Activated T-cell treated with anti-CD3 and anti-CD28 coated beads, Interleukin-2, amount 50 U/mL, for 24 hours (primary cell): ENCODE measurements at regions not wholly inside any gene's neighbourhood (a gene's known extent, or its start where the extent isn't known, plus 50 kb on each side); places are given as distances from the start of the nearest gene placed in this dataset.

Experiments used
- DNase-seq: peaks from one replicate; pipeline ENCODE4 v3.0.0-alpha.2; 2020
- H3K27ac Mint-ChIP-seq: 2 replicates; pipeline ENCODE4 v1.8.0; 2020; ENCODE audit warnings: mild to moderate bottlenecking, mixed read lengths
- H3K27me3 Mint-ChIP-seq: 2 replicates; pipeline ENCODE4 v1.8.0; 2020; ENCODE audit warnings: mixed read lengths
- H3K36me3 Mint-ChIP-seq: 2 replicates; pipeline ENCODE4 v1.8.0; 2020; ENCODE audit warnings: low read depth, mixed read lengths
- H3K4me1 Mint-ChIP-seq: 2 replicates; pipeline ENCODE4 v1.8.0; 2020; ENCODE audit warnings: low read depth, mixed read lengths
- H3K4me3 Mint-ChIP-seq: 2 replicates; pipeline ENCODE4 v1.8.0; 2020; ENCODE audit warnings: mild to moderate bottlenecking, moderate library complexity, mixed read lengths
- H3K9me3 Mint-ChIP-seq: 2 replicates; pipeline ENCODE4 v1.8.0; 2020; ENCODE audit warnings: mixed read lengths

GRCh38 chr2:104648376-104648775, 205.5 kb upstream of the POU3F3 start:
- no peaks in the 10 kb centered on the region for H3K36me3 Mint-ChIP-seq
- no peaks in the 10 kb centered on the region for H3K9me3 Mint-ChIP-seq
- no peak overlapping the region for H3K27ac Mint-ChIP-seq
- no peak for DNase-seq
- no peak overlapping the region for H3K4me3 Mint-ChIP-seq
- no peaks in the 10 kb centered on the region for H3K27me3 Mint-ChIP-seq
- H3K4me1 Mint-ChIP-seq = no peaks in the 10 kb centered on the region

- no peak overlapping the region for H3K27ac Mint-ChIP-seq
- H3K36me3 Mint-ChIP-seq = no peaks in the 10 kb centered on the region
- H3K4me1 Mint-ChIP-seq = no peaks in the 10 kb centered on the region
- no peaks in the 10 kb centered on the region for H3K9me3 Mint-ChIP-seq
- H3K4me3 Mint-ChIP-seq = no peak overlapping the region
- DNase-seq = no peak
- H3K27me3 Mint-ChIP-seq = peaks cover 2% of the 10 kb centered on the region
Observed at GRCh38 chr2:104649866-104650265, 204.0 kb upstream of the POU3F3 start.

DNA sequence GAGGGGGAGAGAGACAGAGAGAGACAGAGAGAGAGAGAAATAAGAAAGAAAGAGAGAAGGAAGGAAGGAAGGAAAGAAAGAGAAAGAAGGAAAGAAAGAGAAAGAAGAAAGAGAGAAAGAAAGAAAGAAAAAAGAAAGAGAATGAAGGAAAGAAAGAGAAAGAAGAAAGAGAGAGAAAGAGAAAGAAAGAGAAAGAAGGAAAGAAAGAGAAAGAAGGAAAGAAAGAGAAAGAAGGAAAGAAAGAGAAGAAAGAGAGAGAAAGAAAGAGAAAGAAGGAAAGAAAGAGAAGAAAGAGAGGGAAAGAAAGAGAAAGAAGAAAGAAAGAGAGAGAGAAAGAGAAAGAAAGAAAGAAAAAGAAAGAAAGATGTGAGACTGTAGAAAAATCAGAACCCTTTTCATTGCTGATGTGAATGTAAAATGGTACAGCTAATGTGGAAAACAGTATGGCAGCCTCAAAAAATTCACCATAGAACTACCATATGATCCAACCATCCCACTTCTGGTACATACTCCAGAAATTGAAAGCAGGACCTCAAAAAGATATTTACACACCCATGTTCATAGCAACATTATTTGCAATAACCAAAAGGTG, 203.4 kb upstream of the POU3F3 start:
- Mint-ChIP-seq H3K4me1 (no peaks in the 10 kb centered on the region), H3K27me3 (peaks cover 8% of the 10 kb centered on the region), H3K9me3 (no peaks in the 10 kb centered on the region), H3K36me3 (no peaks in the 10 kb centered on the region), H3K27ac (no peak overlapping the region), H3K4me3 (no peak overlapping the region)
- no peak for DNase-seq

GRCh38 chr2:104654811-104655210, 199.1 kb upstream of the POU3F3 start:
- H3K9me3 Mint-ChIP-seq = no peaks in the 10 kb centered on the region
- no peak for DNase-seq
- H3K27me3 Mint-ChIP-seq = peaks cover 40% of the 10 kb centered on the region
- no peak overlapping the region for H3K27ac Mint-ChIP-seq
- no peak overlapping the region for H3K4me3 Mint-ChIP-seq
- H3K36me3 Mint-ChIP-seq = no peaks in the 10 kb centered on the region
- H3K4me1 Mint-ChIP-seq = peaks cover 6% of the 10 kb centered on the region

GRCh38 chr2:104656571-104657163, 197.2 kb upstream of the POU3F3 start:
- Mint-ChIP-seq H3K9me3 (no peaks in the 10 kb centered on the region), H3K4me3 (no peak overlapping the region), H3K27ac (no peak overlapping the region), H3K4me1 (peaks cover 6% of the 10 kb centered on the region), H3K36me3 (no peaks in the 10 kb centered on the region), H3K27me3 (peaks cover 53% of the 10 kb centered on the region)
- DNase-seq = no peak

DNA sequence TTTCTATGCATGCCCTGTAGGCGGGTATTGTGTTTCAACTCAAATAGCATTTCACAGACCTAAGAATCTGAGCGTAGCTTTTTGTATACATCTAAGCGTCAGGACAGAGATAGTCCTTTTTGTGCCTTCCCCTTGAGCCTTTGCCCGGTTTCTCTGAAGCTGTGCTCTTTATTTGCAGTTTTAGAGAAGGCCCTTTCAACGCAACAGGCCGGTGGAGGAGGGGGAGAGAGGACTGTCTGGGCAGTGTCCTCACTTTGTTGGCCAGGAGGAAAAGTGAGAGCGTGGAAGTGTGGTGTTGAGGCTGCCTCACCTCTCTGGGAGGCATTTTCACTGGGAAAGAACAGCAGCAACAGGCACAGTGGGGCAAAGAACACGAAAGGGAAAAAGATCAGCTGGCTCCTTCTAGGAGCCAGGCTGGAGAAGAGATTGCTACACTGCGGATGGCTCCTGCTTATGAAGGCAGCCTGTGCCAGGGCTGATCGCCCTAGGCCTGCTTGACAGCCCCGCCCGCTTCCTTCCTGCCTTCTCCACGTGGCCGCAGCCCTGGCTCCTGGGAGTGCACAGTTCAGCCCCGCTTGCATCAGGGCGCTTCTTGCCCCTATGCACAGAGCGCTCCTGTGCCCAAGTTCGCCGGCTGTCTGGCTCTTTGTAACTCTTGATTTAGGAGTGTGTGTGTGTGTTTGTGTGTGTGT, 195.6 kb upstream of the POU3F3 start:
- no peak for DNase-seq
- Mint-ChIP-seq H3K4me3 (no peak overlapping the region), H3K27me3 (peaks cover 53% of the 10 kb centered on the region), H3K27ac (no peak overlapping the region), H3K4me1 (peaks cover 6% of the 10 kb centered on the region), H3K36me3 (no peaks in the 10 kb centered on the region), H3K9me3 (no peaks in the 10 kb centered on the region)

DNA sequence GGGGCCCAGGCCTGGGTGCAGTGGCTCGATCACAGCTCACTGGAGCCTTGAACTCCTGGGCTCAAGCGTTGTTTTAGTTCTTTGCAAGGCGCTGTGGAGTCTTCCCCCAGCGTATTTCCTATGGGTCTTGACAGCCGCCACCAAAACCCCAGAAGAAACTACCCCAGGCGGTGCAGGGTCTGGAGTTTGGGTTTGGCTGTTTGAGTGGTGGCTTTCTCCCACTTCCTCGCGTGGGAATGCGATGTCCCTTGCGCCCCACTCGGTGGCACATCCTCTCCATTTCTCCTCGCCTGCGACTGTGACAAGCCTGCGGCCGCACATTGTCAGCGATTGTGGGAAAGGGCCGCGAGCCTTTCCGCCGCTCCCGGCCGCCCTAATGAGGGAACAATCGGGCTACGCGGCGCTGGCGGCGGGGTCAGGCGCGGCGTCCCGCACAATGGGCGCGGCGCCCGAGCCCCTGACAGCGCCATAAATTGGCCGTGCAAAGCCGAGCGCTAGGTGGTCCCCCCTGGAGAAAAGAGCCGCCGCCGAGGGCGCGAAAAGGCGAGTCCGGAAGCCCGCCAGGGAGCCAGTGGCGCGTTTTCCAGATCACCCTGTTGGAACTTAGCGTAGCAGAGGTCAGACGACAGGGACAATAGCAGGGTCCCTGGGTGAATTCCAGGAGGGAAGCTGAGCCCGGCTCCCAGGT, 194.9 kb upstream of the POU3F3 start:
- DNase-seq = no peak
- Mint-ChIP-seq H3K4me1 (peaks cover 6% of the 10 kb centered on the region), H3K27me3 (peaks cover 53% of the 10 kb centered on the region), H3K9me3 (no peaks in the 10 kb centered on the region), H3K27ac (no peak overlapping the region), H3K36me3 (no peaks in the 10 kb centered on the region), H3K4me3 (no peak overlapping the region)

GRCh38 chr2:104660991-104661390, 192.9 kb upstream of the POU3F3 start:
- Mint-ChIP-seq H3K36me3 (no peaks in the 10 kb centered on the region), H3K4me1 (peaks cover 6% of the 10 kb centered on the region), H3K4me3 (no peak overlapping the region), H3K27ac (no peak overlapping the region), H3K27me3 (peaks cover 43% of the 10 kb centered on the region), H3K9me3 (no peaks in the 10 kb centered on the region)
- no peak for DNase-seq

GRCh38 chr2:104664672-104665071, 189.2 kb upstream of the POU3F3 start:
- Mint-ChIP-seq H3K4me3 (no peak overlapping the region), H3K36me3 (no peaks in the 10 kb centered on the region), H3K9me3 (no peaks in the 10 kb centered on the region), H3K27ac (no peak overlapping the region), H3K4me1 (no peaks in the 10 kb centered on the region), H3K27me3 (peaks cover 14% of the 10 kb centered on the region)
- no peak for DNase-seq

DNA sequence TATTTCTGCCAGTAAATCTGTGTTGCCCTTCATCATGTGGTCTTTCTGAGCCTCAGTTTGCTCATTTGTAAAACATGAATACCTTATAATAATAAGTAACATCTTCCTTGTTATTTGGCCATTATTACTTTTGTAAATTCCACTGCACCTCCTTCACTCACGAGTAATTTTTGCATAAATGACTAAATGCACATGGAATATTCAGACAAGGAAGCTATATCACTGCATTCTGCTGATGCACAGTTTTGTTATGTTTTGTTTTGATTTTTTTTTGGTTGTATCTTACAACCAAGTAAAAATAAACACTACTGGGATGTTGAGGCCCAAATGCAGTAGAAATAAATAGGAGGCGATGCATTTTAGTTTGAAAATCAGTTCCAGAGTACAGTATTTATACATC, 185.3 kb upstream of the POU3F3 start:
- Mint-ChIP-seq H3K27me3 (no peaks in the 10 kb centered on the region), H3K36me3 (no peaks in the 10 kb centered on the region), H3K9me3 (no peaks in the 10 kb centered on the region)

GRCh38 chr2:104673225-104673624, 180.7 kb upstream of the POU3F3 start:
- Mint-ChIP-seq H3K36me3 (no peaks in the 10 kb centered on the region), H3K27me3 (peaks cover 7% of the 10 kb centered on the region), H3K4me1 (no peaks in the 10 kb centered on the region), H3K27ac (no peak overlapping the region), H3K4me3 (no peak overlapping the region), H3K9me3 (no peaks in the 10 kb centered on the region)
- DNase-seq = no peak

More for the DNA sequence above, 185.3 kb upstream of the POU3F3 start:
- DNase-seq = no peak
- no peak overlapping the region for H3K27ac Mint-ChIP-seq
- no peaks in the 10 kb centered on the region for H3K4me1 Mint-ChIP-seq
- H3K4me3 Mint-ChIP-seq = no peak overlapping the region

GRCh38 chr2:104678181-104678580, 175.7 kb upstream of the POU3F3 start:
- H3K4me3 Mint-ChIP-seq = no peak overlapping the region
- H3K27me3 Mint-ChIP-seq = peaks cover 7% of the 10 kb centered on the region
- no peak overlapping the region for H3K27ac Mint-ChIP-seq
- no peaks in the 10 kb centered on the region for H3K4me1 Mint-ChIP-seq
- DNase-seq = no peak
- no peaks in the 10 kb centered on the region for H3K9me3 Mint-ChIP-seq
- no peaks in the 10 kb centered on the region for H3K36me3 Mint-ChIP-seq

GRCh38 chr2:104685591-104685990, 168.3 kb upstream of the POU3F3 start:
- Mint-ChIP-seq H3K4me1 (no peaks in the 10 kb centered on the region), H3K4me3 (no peak overlapping the region), H3K27ac (no peak overlapping the region), H3K36me3 (no peaks in the 10 kb centered on the region), H3K9me3 (no peaks in the 10 kb centered on the region), H3K27me3 (no peaks in the 10 kb centered on the region)
- no peak for DNase-seq

GRCh38 chr2:104687147-104687546, 166.8 kb upstream of the POU3F3 start:
- DNase-seq = no peak
- H3K27ac Mint-ChIP-seq = no peak overlapping the region
- no peaks in the 10 kb centered on the region for H3K36me3 Mint-ChIP-seq
- H3K4me3 Mint-ChIP-seq = no peak overlapping the region
- H3K27me3 Mint-ChIP-seq = no peaks in the 10 kb centered on the region
- H3K9me3 Mint-ChIP-seq = no peaks in the 10 kb centered on the region
- H3K4me1 Mint-ChIP-seq = no peaks in the 10 kb centered on the region
